ENCODE measurements at regions not wholly inside any gene's neighbourhood (a gene's known extent, or its start where the extent isn't known, plus 50 kb on each side); places are given as distances from the start of the nearest gene placed in this dataset.

GRCh38 chr6:43843669-43844171 lies 73.7 kb downstream of the VEGFA start:
- H3K4me3 ChIP-seq (ENCODE audit: low read depth, low read length) = no peak overlapping the region
- no peaks in the 10 kb centered on the region for H3K27me3 ChIP-seq (ENCODE audit: control insufficient read depth, insufficient read depth, low read length)
- no peaks in the 10 kb centered on the region for H3K36me3 ChIP-seq (ENCODE audit: control insufficient read depth, insufficient read depth, low read length)
- no peak for TF ChIP-seq CTCF (IDR thresholded peaks at IDR 0.05; ENCODE audit: insufficient read depth, low read length, poor library complexity, severe bottlenecking)
- no peak for DNase-seq (ENCODE audit: low read depth)

- H3K27me3 ChIP-seq (ENCODE audit: control insufficient read depth, insufficient read depth, low read length) = no peaks in the 10 kb centered on the region
- DNase-seq (ENCODE audit: low read depth) = no peak
- H3K4me3 ChIP-seq (ENCODE audit: low read depth, low read length) = no peak overlapping the region
- TF ChIP-seq CTCF (IDR thresholded peaks at IDR 0.05; ENCODE audit: insufficient read depth, low read length, poor library complexity, severe bottlenecking) = no peak
- no peaks in the 10 kb centered on the region for H3K36me3 ChIP-seq (ENCODE audit: control insufficient read depth, insufficient read depth, low read length)
Observed at GRCh38 chr6:43843097-43843645, 73.2 kb downstream of the VEGFA start.

- no peak for TF ChIP-seq CTCF (IDR thresholded peaks at IDR 0.05; ENCODE audit: insufficient read depth, low read length, poor library complexity, severe bottlenecking)
- no peak for DNase-seq (ENCODE audit: low read depth)
- Histone ChIP-seq H3K27me3 (ENCODE audit: control insufficient read depth, insufficient read depth, low read length) (no peaks in the 10 kb centered on the region), H3K36me3 (ENCODE audit: control insufficient read depth, insufficient read depth, low read length) (no peaks in the 10 kb centered on the region), H3K4me3 (ENCODE audit: low read depth, low read length) (no peak overlapping the region)
Observed at GRCh38 chr6:43842231-43842794, 72.3 kb downstream of the VEGFA start.

GRCh38 chr6:43840490-43841218 lies 70.6 kb downstream of the VEGFA start:
- H3K36me3 ChIP-seq (ENCODE audit: control insufficient read depth, insufficient read depth, low read length) = no peaks in the 10 kb centered on the region
- DNase-seq (ENCODE audit: low read depth) = no peak
- TF ChIP-seq CTCF (IDR thresholded peaks at IDR 0.05; ENCODE audit: insufficient read depth, low read length, poor library complexity, severe bottlenecking) = no peak
- no peak overlapping the region for H3K4me3 ChIP-seq (ENCODE audit: low read depth, low read length)
- no peaks in the 10 kb centered on the region for H3K27me3 ChIP-seq (ENCODE audit: control insufficient read depth, insufficient read depth, low read length)

DNA sequence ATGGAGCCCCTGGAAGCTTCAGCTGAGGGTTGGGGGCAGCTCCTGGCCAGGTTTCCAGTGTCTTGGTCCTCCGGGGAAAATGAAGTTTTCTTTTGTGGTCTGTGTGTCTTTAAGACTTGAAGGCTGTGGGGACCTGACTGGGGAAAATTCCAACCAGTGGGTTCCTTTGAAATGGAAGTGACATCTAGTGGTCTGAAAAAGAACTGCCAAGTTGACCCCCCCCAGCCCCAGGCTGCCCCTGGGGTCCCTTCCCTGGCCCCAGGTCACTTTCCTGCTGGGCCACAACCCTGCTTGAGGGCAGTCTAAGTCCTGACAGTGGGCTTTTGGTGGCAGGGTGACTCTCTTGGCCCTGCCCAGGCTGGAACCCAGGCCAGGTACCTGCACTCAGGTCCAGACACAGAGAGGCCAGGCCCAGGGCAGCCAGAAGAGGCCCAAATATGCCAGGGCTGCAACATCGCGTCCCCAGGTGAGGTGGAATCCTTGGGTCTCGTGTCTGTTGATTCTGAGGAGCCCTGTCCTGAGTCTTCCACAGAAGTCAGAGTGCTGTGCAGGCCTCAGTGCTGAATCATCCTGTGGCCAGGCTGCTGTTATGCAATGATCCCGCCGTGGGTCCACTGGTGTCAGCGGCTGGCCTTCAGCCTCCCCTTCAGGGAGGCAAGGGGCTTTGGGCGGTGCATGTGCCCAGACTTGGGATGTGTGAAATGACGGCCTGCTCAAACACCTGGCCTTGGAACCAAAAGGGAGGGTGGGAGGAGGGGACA lies 68.4 kb downstream of the VEGFA start:
- no peak for DNase-seq (ENCODE audit: low read depth)
- Histone ChIP-seq H3K4me3 (ENCODE audit: low read depth, low read length) (no peak overlapping the region), H3K27me3 (ENCODE audit: control insufficient read depth, insufficient read depth, low read length) (no peaks in the 10 kb centered on the region), H3K36me3 (ENCODE audit: control insufficient read depth, insufficient read depth, low read length) (no peaks in the 10 kb centered on the region)
- TF ChIP-seq CTCF (IDR thresholded peaks at IDR 0.05; ENCODE audit: insufficient read depth, low read length, poor library complexity, severe bottlenecking) = peak; percentile 59
